ENCODE measurements at regions not wholly inside any gene's neighbourhood (a gene's known extent, or its start where the extent isn't known, plus 50 kb on each side); places are given as distances from the start of the nearest gene placed in this dataset.

- H2AFZ ChIP-seq (ENCODE audit: low read length) = no peak overlapping the region
- H3K27ac ChIP-seq (ENCODE audit: low read length) = no peak overlapping the region
- DNase-seq (no peak), ATAC-seq (no peak)
- no peaks in the 10 kb centered on the region for H4K20me1 ChIP-seq (ENCODE audit: low read length)
- no peaks in the 10 kb centered on the region for H3K4me1 ChIP-seq (ENCODE audit: insufficient read depth, low read length)
- H3K4me3 ChIP-seq (ENCODE audit: low read length) = no peak overlapping the region
- ChIA-PET CTCF (no interaction called here), POLR2A (ENCODE audit: unreplicated experiment) (no interaction called here)
- no TSS peak for BruUV-seq (replicated peaks)
- intact Hi-C loops (cut with micrococcal nuclease) = no loop called here
- no peaks in the 10 kb centered on the region for H3K9me2 ChIP-seq (replicated peaks; ENCODE audit: low read length)
- H3K27me3 ChIP-seq (ENCODE audit: low read length) = no peaks in the 10 kb centered on the region
- H3K9me3 ChIP-seq (ENCODE audit: low read length) = peaks cover 5% of the 10 kb centered on the region; the same call in 1 of the 2 replicates
- no peak overlapping the region for H3K4me2 ChIP-seq (ENCODE audit: low read length)
- no peak for TF ChIP-seq EZH2phosphoT487 (IDR thresholded peaks at IDR 0.05; ENCODE audit: borderline replicate concordance, low read length)
- no peak for TF ChIP-seq EZH2 (IDR thresholded peaks at IDR 0.05; ENCODE audit: low read length, unreplicated experiment)
- TF ChIP-seq CTCF (conservative IDR thresholded peaks at IDR 0.05; ENCODE audit: low read depth, low read length) = no peak
- H3K9ac ChIP-seq (ENCODE audit: low read length) = no peak overlapping the region
- no peaks in the 10 kb centered on the region for H3K36me3 ChIP-seq (ENCODE audit: low read depth, low read length)
- no peaks in the 10 kb centered on the region for H3K79me2 ChIP-seq (ENCODE audit: low read length)
- H3F3A ChIP-seq (ENCODE audit: low read length, unreplicated experiment) = no peaks in the 10 kb centered on the region
Observed at GRCh38 chr20:60650087-60650486, 602.0 kb upstream of the CDH4 start.

- BruUV-seq (replicated peaks) = no TSS peak
- no peaks in the 10 kb centered on the region for H3K27me3 ChIP-seq (ENCODE audit: low read length)
- H4K20me1 ChIP-seq (ENCODE audit: low read length) = no peaks in the 10 kb centered on the region
- no peak overlapping the region for H2AFZ ChIP-seq (ENCODE audit: low read length)
- no peak for ATAC-seq
- no peak overlapping the region for H3K27ac ChIP-seq (ENCODE audit: low read length)
- H3K9me3 ChIP-seq (ENCODE audit: low read length) = peaks cover 8% of the 10 kb centered on the region; the same call in 1 of the 2 replicates
- H3K4me2 ChIP-seq (ENCODE audit: low read length) = no peak overlapping the region
- H3K79me2 ChIP-seq (ENCODE audit: low read length) = no peaks in the 10 kb centered on the region
- H3K4me1 ChIP-seq (ENCODE audit: insufficient read depth, low read length) = no peaks in the 10 kb centered on the region
- no peaks in the 10 kb centered on the region for H3K36me3 ChIP-seq (ENCODE audit: low read depth, low read length)
- intact Hi-C loops (cut with micrococcal nuclease) = no loop called here
- ChIA-PET CTCF (no interaction called here), POLR2A (ENCODE audit: unreplicated experiment) (no interaction called here)
- no peak overlapping the region for H3K9ac ChIP-seq (ENCODE audit: low read length)
- no peaks in the 10 kb centered on the region for H3K9me2 ChIP-seq (replicated peaks; ENCODE audit: low read length)
- DNase-seq = no peak
- H3K4me3 ChIP-seq (ENCODE audit: low read length) = no peak overlapping the region
- H3F3A ChIP-seq (ENCODE audit: low read length, unreplicated experiment) = no peaks in the 10 kb centered on the region
- no peak for TF ChIP-seq CTCF (conservative IDR thresholded peaks at IDR 0.05; ENCODE audit: low read depth, low read length)
- TF ChIP-seq EZH2 (IDR thresholded peaks at IDR 0.05; ENCODE audit: low read length, unreplicated experiment) = no peak
- no peak for TF ChIP-seq EZH2phosphoT487 (IDR thresholded peaks at IDR 0.05; ENCODE audit: borderline replicate concordance, low read length)
Observed at GRCh38 chr20:60652046-60652445, 600.0 kb upstream of the CDH4 start.

- ATAC-seq = no peak
- H3K4me1 ChIP-seq (ENCODE audit: insufficient read depth, low read length) = no peaks in the 10 kb centered on the region
- intact Hi-C loops (cut with micrococcal nuclease) = no loop called here
- peaks cover 8% of the 10 kb centered on the region; the same call in 1 of the 2 replicates for H3K9me3 ChIP-seq (ENCODE audit: low read length)
- H3K27ac ChIP-seq (ENCODE audit: low read length) = no peak overlapping the region
- no peak for DNase-seq
- POLR2A ChIA-PET (ENCODE audit: unreplicated experiment) = no interaction called here
- H3K79me2 ChIP-seq (ENCODE audit: low read length) = no peaks in the 10 kb centered on the region
- no peaks in the 10 kb centered on the region for H3K27me3 ChIP-seq (ENCODE audit: low read length)
- no peak overlapping the region for H3K4me2 ChIP-seq (ENCODE audit: low read length)
- BruUV-seq (replicated peaks) = no TSS peak
- no peaks in the 10 kb centered on the region for H3K36me3 ChIP-seq (ENCODE audit: low read depth, low read length)
- CTCF ChIA-PET = no interaction called here
- H4K20me1 ChIP-seq (ENCODE audit: low read length) = no peaks in the 10 kb centered on the region
- H3K9ac ChIP-seq (ENCODE audit: low read length) = no peak overlapping the region
- no peak for TF ChIP-seq EZH2phosphoT487 (IDR thresholded peaks at IDR 0.05; ENCODE audit: borderline replicate concordance, low read length)
- TF ChIP-seq CTCF (conservative IDR thresholded peaks at IDR 0.05; ENCODE audit: low read depth, low read length) = no peak
- no peak for TF ChIP-seq EZH2 (IDR thresholded peaks at IDR 0.05; ENCODE audit: low read length, unreplicated experiment)
- no peaks in the 10 kb centered on the region for H3F3A ChIP-seq (ENCODE audit: low read length, unreplicated experiment)
- H2AFZ ChIP-seq (ENCODE audit: low read length) = no peak overlapping the region
- no peaks in the 10 kb centered on the region for H3K9me2 ChIP-seq (replicated peaks; ENCODE audit: low read length)
- H3K4me3 ChIP-seq (ENCODE audit: low read length) = no peak overlapping the region
Observed at GRCh38 chr20:60652615-60653014, 599.4 kb upstream of the CDH4 start.
